ENCODE measurements at regions not wholly inside any gene's neighbourhood (a gene's known extent, or its start where the extent isn't known, plus 50 kb on each side); places are given as distances from the start of the nearest gene placed in this dataset.

DNA sequence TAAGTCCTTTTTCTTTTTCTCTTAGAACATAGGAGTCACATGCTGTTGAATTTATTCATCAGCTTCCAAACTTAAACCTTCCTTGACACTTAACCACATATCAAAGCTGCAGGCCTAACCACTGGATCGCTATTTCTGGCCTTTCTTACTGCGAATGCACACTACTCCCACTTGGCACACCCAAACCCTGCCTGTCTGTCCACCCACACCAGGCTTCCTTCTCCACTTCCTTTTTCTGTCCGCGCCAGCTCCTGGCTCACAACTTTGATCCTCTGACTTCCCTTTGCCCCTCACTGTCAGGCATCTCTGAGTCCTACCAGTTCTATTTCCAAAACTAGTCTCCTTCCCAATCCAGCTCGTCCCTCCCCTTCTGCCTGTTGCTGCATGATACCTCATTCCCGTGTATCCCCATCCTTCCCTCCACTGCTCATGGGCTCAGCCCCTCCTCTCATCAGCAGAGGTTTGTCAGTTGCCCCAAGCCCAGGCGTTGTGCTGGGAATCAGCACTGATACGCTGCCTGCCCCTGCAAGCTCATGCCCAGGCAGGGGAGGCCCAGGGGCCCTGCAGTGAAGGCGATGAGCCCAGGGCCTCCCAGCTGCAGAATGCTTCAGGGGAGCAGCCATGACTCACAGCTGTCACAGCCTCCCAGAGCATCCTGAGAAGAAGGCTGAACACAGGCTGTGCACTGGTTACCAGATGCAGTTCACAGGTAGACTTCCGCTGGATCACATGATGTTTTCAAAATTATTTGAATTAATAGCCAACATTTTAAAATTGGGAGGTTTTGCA, 179.8 kb downstream of the KATNIP start:
- H3K4me1 ChIP-seq (ENCODE audit: insufficient read depth, insufficient read length), result peaks cover 3% of the 10 kb centered on the region
- no peaks in the 10 kb centered on the region for H3K9me3 ChIP-seq (ENCODE audit: insufficient read depth, low read length)
- H3K36me3 ChIP-seq (ENCODE audit: insufficient read depth, insufficient read length, low read length), result peaks cover 4% of the 10 kb centered on the region
- H3K4me3 ChIP-seq (ENCODE audit: insufficient read length, low read depth), result no peak overlapping the region
- no peak for TF ChIP-seq ZNF274 (IDR thresholded peaks at IDR 0.05; ENCODE audit: low read depth, low read length)
- TF ChIP-seq SUZ12 (IDR thresholded peaks at IDR 0.05; ENCODE audit: extremely low read depth, insufficient read depth, insufficient read length), result no peak
- TF ChIP-seq YY1 (IDR thresholded peaks at IDR 0.05; ENCODE audit: insufficient read depth, insufficient read length), result no peak
- DNase-seq (ENCODE audit: low read depth, low spot score), result no peak
- no peaks in the 10 kb centered on the region for H3K27me3 ChIP-seq (ENCODE audit: insufficient read depth, insufficient read length)
- H3K9ac ChIP-seq (ENCODE audit: insufficient read length, low read depth), result no peak overlapping the region

DNA sequence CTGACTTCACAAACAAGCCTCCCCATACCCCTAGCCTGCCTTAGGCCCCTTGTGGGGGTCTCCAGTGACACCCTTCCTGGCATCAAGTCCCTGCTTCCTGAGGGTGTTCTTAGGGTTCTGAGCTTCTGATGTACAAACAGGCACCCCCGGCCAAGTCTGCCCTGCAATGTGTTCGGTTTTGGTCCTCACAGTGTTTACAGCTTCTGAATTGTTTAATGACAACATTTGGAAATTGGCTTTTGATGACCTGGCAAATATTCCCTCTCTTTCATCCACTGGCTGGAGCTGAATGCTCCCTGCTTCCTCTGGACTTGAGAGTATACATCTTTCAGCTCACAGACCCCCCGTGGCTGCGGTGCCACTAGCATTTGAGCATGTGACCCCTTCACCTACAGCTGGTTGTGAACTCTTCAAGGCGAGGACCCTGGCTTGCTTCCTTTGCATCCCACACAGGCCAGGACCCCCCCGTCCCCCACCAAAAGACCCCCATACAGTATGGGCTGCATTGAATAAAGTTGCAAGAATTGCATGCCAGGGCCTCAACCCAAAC, 180.8 kb downstream of the KATNIP start:
- DNase-seq (ENCODE audit: low read depth, low spot score), result no peak
- Histone ChIP-seq H3K36me3 (ENCODE audit: insufficient read depth, insufficient read length, low read length) (peaks cover 4% of the 10 kb centered on the region), H3K27me3 (ENCODE audit: insufficient read depth, insufficient read length) (no peaks in the 10 kb centered on the region), H3K9me3 (ENCODE audit: insufficient read depth, low read length) (no peaks in the 10 kb centered on the region), H3K9ac (ENCODE audit: insufficient read length, low read depth) (no peak overlapping the region), H3K4me1 (ENCODE audit: insufficient read depth, insufficient read length) (peaks cover 3% of the 10 kb centered on the region), H3K4me3 (ENCODE audit: insufficient read length, low read depth) (no peak overlapping the region)
- TF ChIP-seq SUZ12 (IDR thresholded peaks at IDR 0.05; ENCODE audit: extremely low read depth, insufficient read depth, insufficient read length) (no peak), YY1 (IDR thresholded peaks at IDR 0.05; ENCODE audit: insufficient read depth, insufficient read length) (no peak), ZNF274 (IDR thresholded peaks at IDR 0.05; ENCODE audit: low read depth, low read length) (no peak)

DNA sequence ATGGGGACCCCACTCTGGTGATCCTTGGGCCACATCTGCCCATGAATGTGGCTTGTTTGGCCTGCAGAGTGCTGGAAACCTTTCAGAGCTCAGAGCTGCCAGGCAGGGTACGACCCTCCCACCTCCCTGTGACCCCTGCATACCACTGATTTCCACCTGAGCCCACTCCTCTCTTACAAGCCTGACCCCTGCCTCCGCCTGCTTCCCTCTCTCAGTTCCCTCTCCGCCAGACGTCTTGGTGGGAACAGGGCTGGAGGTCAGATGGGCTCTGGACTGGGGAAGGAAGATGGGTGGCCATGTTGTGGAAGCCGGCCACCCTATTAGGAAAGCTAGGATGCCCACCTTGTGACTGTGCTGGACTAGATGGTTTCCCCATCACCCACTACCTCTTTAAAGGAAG, 185.1 kb downstream of the KATNIP start:
- H3K36me3 ChIP-seq (ENCODE audit: insufficient read depth, insufficient read length, low read length), result no peaks in the 10 kb centered on the region
- H3K9ac ChIP-seq (ENCODE audit: insufficient read length, low read depth), result no peak overlapping the region
- no peaks in the 10 kb centered on the region for H3K9me3 ChIP-seq (ENCODE audit: insufficient read depth, low read length)
- TF ChIP-seq SUZ12 (IDR thresholded peaks at IDR 0.05; ENCODE audit: extremely low read depth, insufficient read depth, insufficient read length) (no peak), ZNF274 (IDR thresholded peaks at IDR 0.05; ENCODE audit: low read depth, low read length) (no peak), YY1 (IDR thresholded peaks at IDR 0.05; ENCODE audit: insufficient read depth, insufficient read length) (no peak)
- no peak for DNase-seq (ENCODE audit: low read depth, low spot score)
- peaks cover 3% of the 10 kb centered on the region for H3K4me1 ChIP-seq (ENCODE audit: insufficient read depth, insufficient read length)
- H3K4me3 ChIP-seq (ENCODE audit: insufficient read length, low read depth), result no peak overlapping the region
- no peaks in the 10 kb centered on the region for H3K27me3 ChIP-seq (ENCODE audit: insufficient read depth, insufficient read length)

DNA sequence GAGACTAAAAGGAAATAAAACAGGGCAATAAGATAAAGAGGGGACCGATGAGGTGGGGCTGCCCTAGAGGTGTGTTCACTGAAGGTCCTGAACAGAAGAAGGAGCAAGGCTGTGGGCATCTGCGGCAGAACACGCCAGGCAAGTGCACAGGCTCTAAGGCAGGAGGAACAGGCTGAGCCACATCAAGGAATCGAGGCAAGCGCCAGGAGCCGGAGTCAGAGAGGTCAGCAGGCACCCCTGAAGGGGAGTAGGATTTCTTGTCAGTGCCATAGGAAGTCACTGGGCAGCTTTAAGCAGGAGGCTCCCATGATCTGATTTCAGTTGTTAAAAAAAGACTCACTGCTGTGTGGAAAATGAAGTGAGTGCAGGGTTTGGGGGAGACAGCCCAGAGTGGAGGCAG, 186.5 kb downstream of the KATNIP start:
- Histone ChIP-seq H3K9me3 (ENCODE audit: insufficient read depth, low read length) (no peaks in the 10 kb centered on the region), H3K4me1 (ENCODE audit: insufficient read depth, insufficient read length) (peaks cover 5% of the 10 kb centered on the region), H3K36me3 (ENCODE audit: insufficient read depth, insufficient read length, low read length) (no peaks in the 10 kb centered on the region), H3K27me3 (ENCODE audit: insufficient read depth, insufficient read length) (no peaks in the 10 kb centered on the region), H3K4me3 (ENCODE audit: insufficient read length, low read depth) (no peak overlapping the region), H3K9ac (ENCODE audit: insufficient read length, low read depth) (peak overlapping the region; percentile 14)
- TF ChIP-seq ZNF274 (IDR thresholded peaks at IDR 0.05; ENCODE audit: low read depth, low read length) (no peak), YY1 (IDR thresholded peaks at IDR 0.05; ENCODE audit: insufficient read depth, insufficient read length) (no peak), SUZ12 (IDR thresholded peaks at IDR 0.05; ENCODE audit: extremely low read depth, insufficient read depth, insufficient read length) (no peak)
- no peak for DNase-seq (ENCODE audit: low read depth, low spot score)

DNA sequence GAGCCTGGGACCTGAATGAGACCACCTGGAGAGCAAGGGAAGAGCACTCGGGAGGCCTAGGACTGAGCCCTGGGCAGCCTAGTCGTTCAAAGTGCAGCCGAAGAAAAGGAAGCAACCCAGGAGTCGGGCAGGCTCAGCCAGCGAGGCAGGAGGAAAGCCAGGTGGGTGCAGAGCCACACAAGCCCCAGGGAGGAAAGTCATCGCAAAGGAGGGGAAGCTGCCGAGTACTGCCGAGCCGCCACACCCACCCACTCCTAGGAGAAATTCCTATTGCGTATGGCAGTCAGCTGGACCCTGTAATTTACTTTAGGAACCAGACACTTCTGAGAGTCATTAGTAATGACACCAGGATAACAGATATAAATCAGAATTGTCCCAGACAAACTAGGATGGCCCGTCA, 187.6 kb downstream of the KATNIP start:
- Histone ChIP-seq H3K9me3 (ENCODE audit: insufficient read depth, low read length) (no peaks in the 10 kb centered on the region), H3K4me1 (ENCODE audit: insufficient read depth, insufficient read length) (peaks cover 5% of the 10 kb centered on the region), H3K4me3 (ENCODE audit: insufficient read length, low read depth) (no peak overlapping the region), H3K36me3 (ENCODE audit: insufficient read depth, insufficient read length, low read length) (no peaks in the 10 kb centered on the region), H3K27me3 (ENCODE audit: insufficient read depth, insufficient read length) (no peaks in the 10 kb centered on the region), H3K9ac (ENCODE audit: insufficient read length, low read depth) (no peak overlapping the region)
- DNase-seq (ENCODE audit: low read depth, low spot score), result no peak
- TF ChIP-seq SUZ12 (IDR thresholded peaks at IDR 0.05; ENCODE audit: extremely low read depth, insufficient read depth, insufficient read length), result no peak
